Globus pallidus (tissue), 1 donor: ENCODE measurements at regions not wholly inside any gene's neighbourhood (a gene's known extent, or its start where the extent isn't known, plus 50 kb on each side); places are given as distances from the start of the nearest gene placed in this dataset.

ENCODE experiments used
- DNase-seq: peaks from one replicate; pipeline ENCODE4 v3.0.0-alpha.2; 2015; ENCODE audit warnings: low spot score

GRCh38 chr6:168228676-168229367, 90.8 kb downstream of the DACT2 start:
- no peak for DNase-seq

GRCh38 chr6:168227840-168228239, 91.7 kb downstream of the DACT2 start:
- no peak for DNase-seq

GRCh38 chr6:168226902-168227318, 92.7 kb downstream of the DACT2 start:
- DNase-seq, result no peak

DNA sequence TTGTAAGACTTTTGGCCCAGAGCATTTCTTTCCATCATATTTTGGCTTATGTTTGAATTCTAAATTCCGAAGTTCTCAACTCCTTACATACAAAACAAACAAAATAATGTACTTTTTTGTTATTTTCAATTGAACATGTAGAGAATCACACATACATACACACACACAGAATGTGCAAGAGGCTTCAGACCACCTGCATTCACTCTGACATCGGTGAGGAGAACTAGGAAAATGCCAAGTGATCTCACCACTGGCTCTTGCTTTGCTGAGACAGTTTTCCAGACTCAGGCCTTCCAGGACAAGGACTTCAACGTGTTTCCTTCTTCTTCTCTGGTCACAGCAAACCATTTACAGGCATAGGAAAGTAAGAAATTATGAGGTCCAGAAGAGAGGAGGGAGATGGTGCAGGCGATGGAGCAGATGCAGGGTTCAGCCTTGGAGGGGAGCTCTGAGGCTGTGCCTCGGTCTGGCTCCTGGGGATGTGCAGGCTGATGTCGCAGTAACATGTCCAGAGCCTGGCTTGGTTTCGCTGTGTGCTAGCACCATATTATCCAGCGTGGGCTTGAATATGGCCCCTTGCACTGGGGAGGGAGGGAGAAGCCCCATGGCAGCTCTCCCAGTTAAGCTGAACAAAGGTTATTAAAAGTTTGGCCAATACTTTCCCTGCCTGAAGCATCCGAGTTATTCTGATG, 93.4 kb downstream of the DACT2 start:
- peak; percentile 57 for DNase-seq

GRCh38 chr6:168225471-168225911, 94.1 kb downstream of the DACT2 start:
- DNase-seq, result no peak

DNA sequence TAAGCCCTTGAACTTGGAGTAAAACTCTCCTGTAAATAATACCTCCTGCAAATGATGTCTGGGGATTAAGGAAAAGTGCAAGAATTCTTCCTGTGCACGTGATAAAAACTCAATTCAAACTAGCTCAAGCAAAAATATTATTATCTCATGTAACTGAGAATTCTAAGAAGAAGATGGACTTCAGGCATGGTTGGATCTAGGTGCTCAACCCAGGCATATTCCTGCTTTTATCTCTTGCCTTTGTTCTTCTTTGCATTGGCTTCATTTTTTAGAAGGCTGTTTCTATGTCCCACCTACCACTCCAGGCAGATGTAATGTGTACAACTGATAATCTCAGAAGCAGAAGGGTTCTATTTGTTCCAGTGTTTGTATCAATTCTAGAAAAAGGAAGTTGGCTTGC, 95.8 kb downstream of the DACT2 start:
- no peak for DNase-seq

- no peak for DNase-seq
These were observed 96.4 kb downstream of the DACT2 start for GRCh38 chr6:168223150-168223549.

- no peak for DNase-seq
These were observed 97.2 kb downstream of the DACT2 start for GRCh38 chr6:168222115-168223043.

DNA sequence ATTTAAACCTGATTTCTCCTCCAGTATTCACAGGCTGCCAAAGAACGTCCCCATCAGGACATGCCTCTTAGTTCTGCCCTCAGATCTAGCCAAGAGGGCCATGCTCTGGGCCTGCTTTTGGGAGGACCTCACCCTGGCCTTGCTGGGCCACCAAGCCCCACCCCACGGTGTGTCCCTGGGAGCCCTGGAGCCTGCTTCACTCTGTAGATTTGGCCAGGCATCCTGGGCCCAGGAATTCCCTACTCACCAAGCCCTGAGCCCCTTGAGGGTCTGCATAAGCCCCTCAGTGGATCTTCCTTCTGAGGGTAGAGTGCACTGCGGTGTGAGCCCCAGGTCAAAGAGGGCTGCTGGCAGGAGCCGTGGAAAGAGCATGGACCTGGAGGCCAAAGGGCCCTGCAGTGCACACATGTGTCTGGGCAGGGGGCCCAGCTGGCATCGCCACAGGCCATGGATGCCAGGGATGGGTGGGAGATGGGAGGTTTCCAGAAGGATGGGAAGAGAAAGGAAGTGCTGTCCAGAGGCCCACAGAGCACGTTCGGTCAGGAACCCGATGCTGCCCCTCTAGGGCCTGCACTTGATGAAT, 98.0 kb downstream of the DACT2 start:
- DNase-seq, result no peak

DNA sequence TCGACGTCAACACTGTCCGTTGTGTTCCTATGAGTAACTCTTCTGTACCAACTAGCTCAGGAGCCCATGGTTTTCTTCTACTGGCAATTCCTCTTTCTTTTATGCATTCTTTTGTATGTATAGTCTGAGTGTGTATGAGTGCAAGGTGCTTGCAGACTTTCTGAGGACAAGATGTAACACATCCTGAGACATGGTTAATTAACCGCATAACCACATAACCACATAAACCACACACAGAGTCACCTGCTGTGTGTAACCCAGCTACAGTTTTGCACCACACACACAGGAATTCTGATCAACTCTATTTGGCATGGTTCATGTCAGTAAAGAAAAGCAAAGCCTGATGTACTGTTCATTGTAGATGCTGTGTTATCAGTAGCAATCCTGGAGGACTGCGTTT, 98.6 kb downstream of the DACT2 start:
- no peak for DNase-seq

DNA sequence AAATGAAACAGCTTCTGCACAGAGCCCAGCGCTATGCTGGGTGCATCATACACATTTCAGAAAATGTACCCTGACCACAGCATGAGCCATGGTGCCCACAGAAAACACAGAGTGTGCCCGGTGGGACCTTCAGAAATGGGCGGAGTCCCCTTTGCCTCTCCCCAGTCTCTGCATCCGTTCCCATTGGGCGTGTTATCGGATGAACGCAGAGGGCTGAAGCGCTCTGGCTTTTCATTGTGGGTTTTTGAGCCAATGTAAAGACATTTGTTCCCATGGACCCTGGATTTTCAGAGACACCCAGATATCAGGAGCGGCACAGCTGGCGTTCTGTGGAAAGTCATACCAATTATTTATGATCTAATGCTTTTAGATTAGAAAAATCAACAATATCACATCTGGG, 99.8 kb downstream of the DACT2 start:
- no peak for DNase-seq

DNA sequence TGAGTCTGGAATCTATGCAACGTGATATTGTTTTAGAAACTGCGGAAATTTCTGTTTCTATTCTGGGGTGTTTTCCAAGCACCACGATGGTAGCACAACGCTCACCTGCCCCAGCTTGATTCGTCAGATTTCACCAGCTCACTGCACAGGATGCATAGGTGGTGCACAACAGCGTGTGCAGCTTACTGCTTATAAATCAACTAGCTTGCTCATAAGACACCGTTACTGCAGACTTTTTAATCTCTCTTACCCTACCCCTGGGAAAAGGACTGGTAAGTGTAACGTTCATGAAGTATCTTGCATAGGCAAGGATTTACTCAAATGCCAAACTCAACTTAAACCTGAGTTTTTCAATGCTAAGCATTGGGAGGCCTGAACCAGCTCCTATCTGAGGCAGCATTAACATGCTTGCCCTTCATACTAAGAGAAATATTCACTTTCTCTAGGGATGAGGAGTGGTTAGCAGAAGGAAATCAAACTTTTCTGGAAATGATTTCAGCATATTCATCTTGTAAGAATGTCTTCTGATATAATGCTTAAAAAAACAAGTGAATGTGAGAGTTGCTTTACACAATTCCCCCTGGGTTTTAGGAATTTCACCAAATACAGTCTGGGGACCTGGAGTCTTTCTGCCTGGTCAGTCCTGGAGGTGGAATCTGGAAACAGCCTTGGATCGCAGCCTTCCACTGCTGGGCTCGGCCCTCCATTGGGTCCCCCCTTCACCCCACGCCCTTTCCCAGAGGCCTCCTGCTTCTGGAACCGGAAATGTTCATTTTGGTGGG, 100.6 kb downstream of the DACT2 start:
- DNase-seq, result no peak

DNA sequence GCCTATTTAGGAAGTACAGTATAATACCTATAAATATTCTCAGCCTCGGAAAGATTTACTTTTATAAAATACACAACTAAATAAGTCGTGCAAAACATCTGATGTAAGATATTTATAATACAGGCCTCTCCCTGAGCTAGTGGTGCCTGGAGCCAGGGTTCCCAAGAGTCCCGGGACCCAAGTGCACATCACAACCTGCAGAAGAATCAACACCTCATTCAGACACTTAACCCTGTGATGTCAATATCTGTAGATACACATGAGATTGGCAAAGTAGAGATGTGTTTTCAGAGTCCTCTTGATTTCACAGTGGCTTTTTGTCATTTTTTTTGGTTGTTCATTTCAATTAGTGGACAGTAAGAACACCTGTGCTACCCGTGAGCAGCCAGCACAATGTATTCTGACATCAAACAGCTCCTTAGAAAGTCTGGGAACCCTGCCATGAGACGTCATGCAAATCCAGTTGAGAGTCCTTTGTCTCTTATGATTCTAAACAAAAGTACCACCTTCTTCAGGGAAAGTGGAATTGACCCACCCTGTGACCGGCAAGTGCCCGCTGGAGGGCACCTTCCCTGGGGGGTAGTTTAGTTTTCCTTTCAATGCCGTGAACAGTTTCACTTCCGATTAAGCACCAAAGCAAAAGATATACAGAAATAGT, 101.6 kb downstream of the DACT2 start:
- DNase-seq, result no peak

DNA sequence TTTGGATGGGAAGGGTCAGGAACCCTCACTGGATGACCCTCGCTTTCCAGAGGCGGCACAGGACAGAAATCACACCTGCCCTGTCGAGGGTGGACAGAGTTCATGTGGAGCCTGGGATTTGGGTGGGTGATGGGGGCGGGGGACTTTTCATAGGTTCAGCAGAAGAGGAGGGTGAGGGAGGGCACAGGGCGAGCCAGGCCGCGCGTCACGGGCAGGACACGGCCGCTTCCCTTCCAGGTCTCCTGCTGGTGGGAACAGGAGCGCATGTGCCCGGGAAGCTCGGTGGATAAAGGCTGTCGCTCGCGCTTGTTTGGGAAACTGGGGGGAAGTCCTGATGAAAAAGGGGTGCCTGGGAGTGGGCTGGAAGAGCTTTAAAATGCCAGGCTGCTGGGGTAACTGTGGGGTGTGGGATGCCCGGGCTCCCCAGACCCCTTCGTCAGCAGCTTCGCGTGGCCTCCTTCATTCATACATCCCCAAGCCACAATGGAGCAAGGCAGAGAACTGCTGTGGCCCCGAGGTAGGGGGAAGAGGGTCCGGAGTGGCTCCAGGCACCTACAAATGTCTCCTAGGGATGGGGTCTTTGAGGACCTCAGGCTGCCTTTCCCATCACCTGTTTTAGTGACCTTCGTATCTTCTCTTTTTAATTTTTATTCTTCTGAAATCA, 102.2 kb downstream of the DACT2 start:
- no peak for DNase-seq

DNA sequence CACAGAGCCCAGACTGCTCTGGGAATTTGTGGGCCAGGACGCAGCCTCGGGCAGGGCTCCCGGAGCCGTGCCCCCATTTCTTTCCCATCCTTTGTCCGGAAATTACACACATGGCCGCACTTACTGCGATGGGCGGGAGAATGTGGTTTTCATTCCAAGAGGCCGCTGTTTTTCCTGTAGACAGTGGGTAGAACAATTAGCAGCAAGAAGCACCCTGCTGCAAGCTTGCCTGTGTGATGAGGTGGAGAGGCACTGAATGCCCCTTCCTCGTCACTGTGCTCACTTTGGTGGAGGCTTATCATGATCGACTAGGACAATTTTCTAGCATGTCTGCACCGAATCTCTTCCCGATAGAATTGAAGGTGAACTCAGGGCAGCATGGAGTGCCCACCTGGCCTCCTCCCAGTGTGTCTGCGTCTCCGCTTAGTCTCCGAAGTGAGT, 102.8 kb downstream of the DACT2 start:
- peak; percentile 53 for DNase-seq

- no peak for DNase-seq
These were observed 103.5 kb downstream of the DACT2 start for GRCh38 chr6:168216117-168216516.

DNA sequence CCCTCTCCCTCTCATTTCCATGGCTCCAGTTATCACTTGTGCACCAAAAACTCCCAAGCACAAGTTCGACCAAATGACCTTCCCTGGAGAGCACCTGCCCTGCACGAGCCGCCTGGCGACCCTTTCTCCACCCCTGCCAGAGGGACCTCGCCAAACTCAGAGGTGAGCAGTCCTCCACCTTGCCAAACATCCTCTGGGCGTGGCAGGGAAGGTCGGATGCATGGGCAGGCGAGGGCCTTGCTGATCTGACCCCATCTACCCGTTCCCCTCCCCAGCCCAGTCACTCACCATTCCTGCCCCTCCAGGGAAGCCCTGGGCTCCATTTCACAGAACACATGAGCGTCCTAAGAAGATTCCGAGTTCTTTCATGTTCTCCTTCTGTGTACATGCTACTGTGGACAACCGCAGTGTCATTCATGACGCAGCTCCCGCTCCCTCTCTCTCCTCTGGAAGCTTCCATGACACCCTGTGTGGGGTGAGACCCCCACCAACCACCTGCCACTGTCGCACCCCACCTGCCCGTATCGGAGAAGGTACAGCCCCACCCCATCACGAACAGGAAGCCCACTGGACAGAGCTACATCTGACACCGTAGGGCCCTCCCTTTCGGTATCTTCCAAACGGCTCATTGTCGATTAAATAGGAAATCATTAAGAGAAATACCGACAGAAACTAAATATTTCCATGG, 104.3 kb downstream of the DACT2 start:
- no peak for DNase-seq

DNA sequence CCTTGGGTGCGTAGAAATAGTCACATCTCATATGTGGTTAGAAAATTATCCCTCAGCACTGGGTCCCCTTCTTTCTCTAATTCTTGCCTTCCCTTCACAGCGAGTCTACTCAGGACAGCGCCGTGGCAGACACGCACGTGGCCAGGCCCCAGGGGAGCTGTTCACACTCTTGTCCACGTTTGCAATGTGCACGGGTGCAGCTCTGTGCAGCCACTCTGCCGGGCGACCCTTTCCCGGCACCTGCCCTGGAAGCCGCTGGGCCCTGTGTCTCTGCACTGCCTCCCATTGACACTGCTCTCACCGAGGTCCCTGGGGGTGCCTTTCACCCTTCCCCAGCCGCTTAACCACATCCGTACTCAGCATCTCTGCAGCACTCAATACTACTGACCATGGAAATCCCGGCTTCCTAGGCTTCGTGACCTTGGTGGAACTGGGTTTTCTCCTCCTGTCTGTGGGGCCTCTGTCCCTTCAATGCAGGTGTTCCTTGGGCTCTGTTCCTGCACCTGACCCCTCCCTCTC, 104.9 kb downstream of the DACT2 start:
- no peak for DNase-seq

DNA sequence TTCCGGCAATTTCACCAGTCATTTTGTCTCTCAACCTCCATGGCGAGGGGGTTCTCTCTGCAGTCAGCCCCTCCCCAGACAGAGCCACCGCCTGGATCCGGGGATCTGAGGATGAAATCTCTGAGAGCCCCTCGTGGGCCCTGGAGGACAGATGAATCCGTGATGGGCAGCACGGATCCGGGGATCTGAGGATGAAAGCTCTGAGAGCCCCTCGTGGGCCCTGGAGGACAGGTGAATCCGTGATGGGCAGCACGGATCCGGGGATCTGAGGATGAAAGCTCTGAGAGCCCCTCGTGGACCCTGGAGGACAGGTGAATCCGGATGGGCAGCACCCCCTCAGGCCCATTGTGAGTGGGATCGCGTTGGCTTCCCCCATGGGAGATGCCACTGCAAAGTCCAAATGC, 106.5 kb downstream of the DACT2 start:
- no peak for DNase-seq
